ENCODE measurements at regions not wholly inside any gene's neighbourhood (a gene's known extent, or its start where the extent isn't known, plus 50 kb on each side); places are given as distances from the start of the nearest gene placed in this dataset.

- TF ChIP-seq CTCF (IDR thresholded peaks at IDR 0.05) (no peak), POLR2A (IDR thresholded peaks at IDR 0.05) (no peak)
These were observed 2020.8 kb upstream of the ADGRL3 start for GRCh38 chr4:59179372-59179771.

All from lower leg skin (tissue), 3 donors.